DMS 273 (cell line): ENCODE measurements at regions not wholly inside any gene's neighbourhood (a gene's known extent, or its start where the extent isn't known, plus 50 kb on each side); places are given as distances from the start of the nearest gene placed in this dataset.
A peak's percentile ranks its signal among the peaks of the same experiment; 100 is the strongest.

Experiments used
- DNase-seq: peaks from one replicate; lab custom pipeline; 2025; ENCODE audit not compliant: unreplicated experiment; lab: John Stamatoyannopoulos, UW

DNA sequence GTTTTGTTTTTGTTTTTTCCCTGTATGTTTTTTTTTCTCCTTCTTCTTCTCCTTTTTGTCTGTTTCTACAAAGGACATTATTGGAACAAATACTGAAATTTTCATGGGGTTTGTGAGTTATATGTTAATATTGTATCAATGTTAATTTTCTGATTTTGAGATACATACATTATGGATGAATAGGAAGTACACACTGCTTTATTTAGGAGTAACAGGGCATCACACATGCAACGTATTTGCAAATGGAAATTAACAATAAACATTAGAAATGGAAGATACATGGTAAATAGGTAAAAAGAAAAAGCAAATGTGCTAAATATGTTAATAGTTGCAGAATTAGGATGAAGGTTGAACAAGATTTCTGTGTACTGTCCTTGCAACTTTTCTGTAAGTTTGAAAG is 477.2 kb upstream of the INTU start:
- DNase-seq = no peak

DNA sequence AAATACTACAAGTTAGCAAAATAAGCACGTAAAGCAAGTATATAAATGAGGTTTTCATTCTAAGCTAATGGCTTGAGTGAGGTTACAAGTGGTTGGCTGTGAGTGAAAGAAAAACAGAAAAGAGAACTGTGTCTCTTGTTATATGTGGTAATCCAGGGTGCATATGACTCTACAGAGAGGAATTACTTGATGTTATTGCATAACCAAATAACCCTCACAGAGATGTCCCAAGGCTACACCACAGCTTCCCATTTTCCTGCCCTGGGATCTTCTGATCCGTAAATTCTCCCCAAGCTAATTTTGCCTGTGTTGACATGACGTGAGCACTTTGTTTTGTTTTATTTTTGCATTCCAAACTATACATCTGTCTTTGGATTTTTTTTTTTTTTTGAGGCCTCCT is 470.0 kb upstream of the INTU start:
- no peak for DNase-seq

DNA sequence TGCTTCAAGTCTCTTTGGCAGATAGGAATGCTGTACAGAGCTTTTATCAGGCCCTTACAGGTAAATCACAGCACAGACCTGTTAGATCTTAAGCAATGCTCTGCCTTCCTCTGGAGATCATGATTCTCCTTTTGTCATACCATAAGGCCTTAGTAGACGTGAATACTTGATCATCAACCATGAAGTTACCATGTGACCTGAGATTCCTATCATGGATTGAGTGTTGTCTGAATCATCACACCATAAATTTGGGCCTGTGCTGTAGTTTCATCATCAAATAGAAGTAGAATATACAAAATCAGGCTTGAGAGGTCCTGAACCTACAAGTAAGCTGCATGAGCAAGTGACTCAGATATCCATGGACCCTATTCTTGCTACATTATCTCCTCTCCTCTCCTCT is 466.8 kb upstream of the INTU start:
- DNase-seq = no peak

GRCh38 chr4:127174201-127174600 is 458.6 kb upstream of the INTU start:
- DNase-seq = no peak

DNA sequence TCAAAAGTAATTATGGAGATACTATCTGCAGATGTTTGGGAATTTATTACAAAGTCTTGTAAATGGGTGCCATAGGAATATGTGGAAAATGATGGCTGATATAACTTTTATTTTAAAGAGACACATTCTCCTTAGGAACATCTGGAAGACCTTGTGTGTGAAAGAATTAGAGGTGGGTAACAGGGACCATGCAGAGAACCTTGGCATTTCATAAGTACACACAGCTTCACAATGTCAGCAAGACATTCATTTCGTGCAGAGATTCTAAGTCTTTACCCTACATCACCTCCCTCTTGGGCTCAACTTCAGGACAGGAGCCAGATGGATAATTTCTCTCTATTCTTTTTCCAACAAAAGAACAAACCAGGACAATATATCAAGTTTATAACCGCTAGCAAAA is 458.1 kb upstream of the INTU start:
- DNase-seq = peak; percentile 7

- DNase-seq = no peak
These were observed 453.3 kb upstream of the INTU start for GRCh38 chr4:127179256-127180087.

DNA sequence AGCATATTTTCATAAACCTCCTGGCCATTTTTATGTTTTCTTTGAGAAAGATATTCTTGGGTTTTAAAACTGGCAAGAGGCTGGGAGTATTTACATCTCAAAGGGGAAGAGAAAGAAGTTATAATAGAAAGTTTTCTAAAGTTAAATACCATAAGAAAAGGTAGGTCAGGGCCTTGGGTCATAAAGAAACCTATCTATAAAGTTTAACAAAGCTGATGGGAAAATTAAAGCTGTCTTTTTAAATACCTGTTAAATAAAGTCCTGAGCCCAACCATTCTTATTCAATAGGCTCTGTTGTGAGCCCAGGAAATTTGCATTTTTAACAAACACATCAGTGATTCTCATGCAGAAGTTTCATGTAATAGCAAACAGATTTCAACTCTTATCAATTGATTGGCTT is 451.8 kb upstream of the INTU start:
- no peak for DNase-seq

DNA sequence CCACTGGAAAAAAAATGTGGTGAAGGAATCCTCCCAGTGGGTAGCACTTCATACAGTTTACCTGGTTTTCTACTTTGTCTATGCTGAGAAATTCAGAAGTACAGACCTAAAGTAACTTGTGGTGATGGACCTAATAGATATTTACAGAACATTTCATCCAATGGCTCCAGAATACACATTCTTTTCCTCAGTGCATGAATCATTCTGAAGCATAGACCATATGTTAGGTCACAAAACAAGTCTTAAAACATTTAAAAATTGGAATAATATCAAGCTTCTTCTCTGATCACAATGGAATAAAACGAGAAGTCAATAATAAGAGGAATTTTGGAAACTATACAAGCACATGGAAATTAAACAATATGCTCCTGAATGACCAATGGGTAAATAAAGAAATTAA is 450.1 kb upstream of the INTU start:
- no peak for DNase-seq

DNA sequence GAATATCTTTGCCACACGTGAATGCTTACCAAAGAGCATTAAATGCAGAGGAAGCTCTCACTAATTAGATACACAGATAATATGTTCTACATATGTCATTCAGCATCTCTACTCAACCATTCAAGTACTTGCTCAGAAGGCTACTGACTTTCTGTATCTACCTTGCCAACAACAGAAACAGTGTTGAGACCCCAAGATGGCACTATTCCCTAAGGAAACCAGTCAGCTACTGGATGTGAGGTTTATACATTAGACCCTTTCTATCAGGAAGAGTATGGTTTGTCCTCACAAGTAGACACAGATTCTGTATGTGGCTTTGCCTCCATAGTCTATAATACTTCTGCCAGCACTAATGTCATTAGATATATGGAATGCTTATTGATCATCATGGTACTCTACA is 443.9 kb upstream of the INTU start:
- DNase-seq = peak; percentile 34

- DNase-seq = no peak
These were observed 438.5 kb upstream of the INTU start for GRCh38 chr4:127194281-127194680.

DNA sequence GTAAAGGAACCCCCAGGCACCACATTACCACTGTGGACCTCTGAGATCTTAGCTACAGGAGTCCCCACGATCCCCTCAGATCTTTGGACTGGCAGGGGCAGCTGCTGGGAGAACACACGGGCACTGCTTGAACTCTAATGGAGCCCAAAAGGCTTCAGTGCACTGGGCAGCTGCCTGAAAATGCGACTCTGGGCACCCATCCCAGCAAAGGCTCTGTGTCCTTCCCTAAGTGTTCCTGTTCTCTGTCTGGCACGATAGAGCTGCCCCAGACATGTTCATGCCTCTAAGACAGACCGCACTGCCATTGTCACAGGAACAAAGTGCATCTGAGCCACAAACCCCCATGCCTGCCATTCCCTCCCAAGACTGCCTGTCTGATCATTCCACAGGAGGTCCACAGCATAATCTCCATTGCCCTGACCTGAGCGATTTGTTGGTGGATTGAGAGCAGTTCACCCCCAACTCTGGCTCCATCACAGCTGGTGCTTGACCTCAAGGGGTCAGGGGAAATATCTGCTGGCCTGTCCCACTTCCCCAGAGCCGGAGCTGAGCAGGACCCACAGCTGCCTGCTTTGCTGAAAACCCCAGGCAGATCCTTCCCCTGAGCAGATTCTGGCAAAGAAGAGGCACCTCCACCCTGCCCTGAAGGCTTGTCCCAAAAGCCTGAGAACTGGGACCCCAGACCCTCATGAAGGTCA is 436.0 kb upstream of the INTU start:
- DNase-seq = no peak

DNA sequence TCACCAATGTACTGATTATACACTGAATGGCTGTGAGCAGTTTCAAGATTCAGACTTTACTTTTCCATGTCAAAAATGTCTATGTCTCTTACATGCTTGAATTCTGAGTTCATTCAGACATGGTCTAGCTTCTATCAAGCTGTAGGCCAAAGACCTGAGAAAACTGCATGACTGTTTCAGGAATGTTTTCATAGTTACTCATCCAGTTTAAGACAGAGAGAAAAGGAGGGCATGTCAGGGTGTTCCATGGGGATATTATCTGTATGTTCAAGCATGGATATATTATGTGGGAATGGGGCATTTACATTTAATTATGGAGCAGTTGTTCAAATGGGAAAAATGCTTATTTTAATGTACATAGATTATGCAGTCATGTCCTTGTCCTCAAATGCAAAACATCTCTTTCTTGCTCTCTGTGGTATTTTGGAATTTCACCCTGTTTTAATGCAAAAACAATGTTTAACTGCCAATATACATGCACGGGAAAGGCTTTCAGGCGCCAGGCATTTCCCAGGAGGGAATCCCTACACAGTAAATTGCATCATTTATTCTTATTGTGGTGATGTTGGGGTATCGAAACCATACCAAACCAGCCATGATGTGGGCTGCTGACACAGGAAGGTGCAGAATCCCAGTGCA is 429.1 kb upstream of the INTU start:
- DNase-seq = no peak

DNA sequence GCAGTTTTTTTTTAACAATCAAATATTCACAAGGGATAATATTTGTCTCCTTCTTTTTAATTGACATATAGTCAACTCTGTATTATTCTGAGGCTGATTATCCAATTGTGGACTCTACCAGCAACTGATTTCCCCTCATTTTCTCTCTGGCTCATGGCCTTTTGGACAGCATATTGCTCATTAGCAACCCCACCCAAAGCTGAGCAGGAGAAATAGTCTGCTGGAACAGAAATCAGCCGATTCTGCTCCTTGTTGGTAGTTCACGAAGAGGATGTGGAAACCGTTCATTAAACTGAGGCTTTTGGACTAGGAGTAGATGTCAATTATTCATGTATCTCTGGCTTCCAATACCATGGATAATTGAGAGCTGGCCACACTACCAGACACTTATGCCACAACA is 428.4 kb upstream of the INTU start:
- DNase-seq = no peak

- no peak for DNase-seq
These were observed 423.1 kb upstream of the INTU start for GRCh38 chr4:127209580-127210095.

- no peak for DNase-seq
These were observed 421.7 kb upstream of the INTU start for GRCh38 chr4:127210893-127211649.

GRCh38 chr4:127211650-127212560 is 420.9 kb upstream of the INTU start:
- DNase-seq = no peak

- no peak for DNase-seq
These were observed 420.1 kb upstream of the INTU start for GRCh38 chr4:127212701-127213100.

GRCh38 chr4:127214016-127214415 is 418.7 kb upstream of the INTU start:
- no peak for DNase-seq

DNA sequence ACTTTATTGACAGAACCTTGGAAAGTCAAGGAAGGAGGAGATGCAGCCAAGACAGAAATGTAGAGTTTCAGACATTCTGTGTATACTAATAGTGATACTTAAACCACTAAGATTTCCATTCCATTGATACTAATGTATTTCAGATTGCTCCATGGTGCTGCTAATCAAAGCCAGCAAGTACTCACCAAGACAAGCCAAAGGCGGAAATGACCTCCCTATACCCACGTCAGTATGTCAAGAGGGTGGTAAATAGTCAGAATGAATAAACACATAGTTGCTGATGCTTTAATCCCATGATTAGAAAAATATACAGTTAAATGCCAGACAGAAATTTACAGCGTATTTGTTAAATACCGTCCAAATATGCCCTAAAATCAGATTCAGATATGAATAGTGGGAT is 417.8 kb upstream of the INTU start:
- no peak for DNase-seq

GRCh38 chr4:127217586-127218229 is 415.0 kb upstream of the INTU start:
- DNase-seq = no peak
